RWPE1 (cell line): ENCODE measurements at regions not wholly inside any gene's neighbourhood (a gene's known extent, or its start where the extent isn't known, plus 50 kb on each side); places are given as distances from the start of the nearest gene placed in this dataset.

Experiments used
- CTCF ChIA-PET: fragments of 350-600 bp; sonication (Branson Sonifier 250); formaldehyde crosslinking; extraction: SDS; loops from one replicate; lab custom pipeline; 2021; lab: Yijun Ruan, JAX
- POLR2A ChIA-PET: fragments of 400-600 bp; formaldehyde crosslinking; extraction: SDS; loops from one replicate; lab custom pipeline; 2020; ENCODE audit warnings: antibody characterized with exemption; ENCODE audit not compliant: low non-redundant PET; lab: Yijun Ruan, JAX
- DNase-seq: peaks from one replicate; pipeline ENCODE4 v3.0.0; 2012; ENCODE audit warnings: low spot score
- H3K27ac ChIP-seq: fragments of 450-650 bp; 2 replicates; pipeline ENCODE4 v1.5.1; 2017
- TF ChIP-seq, protein P1 (sequence below): fragments of 450-650 bp; conservative IDR thresholded peaks from 2 replicates; pipeline ENCODE4 v1.5.1; 2017; ENCODE audit warnings: low read depth, mild to moderate bottlenecking

DNA sequence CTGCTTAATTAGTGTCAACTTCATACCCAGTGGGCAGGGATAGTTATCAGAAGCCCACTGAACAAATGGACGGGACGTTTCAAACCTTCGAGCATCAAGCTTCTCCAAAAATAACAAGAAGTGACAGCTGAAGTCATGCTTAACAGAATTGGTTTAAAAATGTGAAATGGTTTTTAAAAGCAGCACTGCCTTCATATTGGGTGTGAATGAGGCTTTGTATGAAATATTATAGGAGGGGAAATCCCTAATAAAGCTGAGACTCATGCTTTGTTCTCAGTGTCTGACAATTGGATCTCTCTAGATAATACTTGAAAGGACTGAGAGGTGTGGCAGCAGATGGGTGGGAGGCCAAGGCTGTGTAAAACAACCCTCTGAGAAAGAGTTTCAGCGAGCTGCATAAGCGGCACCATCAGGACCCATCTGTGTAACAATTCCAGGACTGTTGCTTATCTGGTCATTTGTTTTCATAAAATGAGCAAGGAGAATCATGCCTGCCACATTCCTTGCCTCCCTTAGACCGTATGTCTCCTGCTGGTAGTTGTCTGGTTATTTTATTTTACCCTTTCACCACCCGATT lies 667.7 kb downstream of the DIAPH3 start:
- H3K27ac ChIP-seq: no peak overlapping the region
- CTCF ChIA-PET: no interaction called here
- TF ChIP-seq, protein P1, sequence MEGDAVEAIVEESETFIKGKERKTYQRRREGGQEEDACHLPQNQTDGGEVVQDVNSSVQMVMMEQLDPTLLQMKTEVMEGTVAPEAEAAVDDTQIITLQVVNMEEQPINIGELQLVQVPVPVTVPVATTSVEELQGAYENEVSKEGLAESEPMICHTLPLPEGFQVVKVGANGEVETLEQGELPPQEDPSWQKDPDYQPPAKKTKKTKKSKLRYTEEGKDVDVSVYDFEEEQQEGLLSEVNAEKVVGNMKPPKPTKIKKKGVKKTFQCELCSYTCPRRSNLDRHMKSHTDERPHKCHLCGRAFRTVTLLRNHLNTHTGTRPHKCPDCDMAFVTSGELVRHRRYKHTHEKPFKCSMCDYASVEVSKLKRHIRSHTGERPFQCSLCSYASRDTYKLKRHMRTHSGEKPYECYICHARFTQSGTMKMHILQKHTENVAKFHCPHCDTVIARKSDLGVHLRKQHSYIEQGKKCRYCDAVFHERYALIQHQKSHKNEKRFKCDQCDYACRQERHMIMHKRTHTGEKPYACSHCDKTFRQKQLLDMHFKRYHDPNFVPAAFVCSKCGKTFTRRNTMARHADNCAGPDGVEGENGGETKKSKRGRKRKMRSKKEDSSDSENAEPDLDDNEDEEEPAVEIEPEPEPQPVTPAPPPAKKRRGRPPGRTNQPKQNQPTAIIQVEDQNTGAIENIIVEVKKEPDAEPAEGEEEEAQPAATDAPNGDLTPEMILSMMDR: no peak
- no peak for DNase-seq
- POLR2A ChIA-PET: no interaction called here

DNA sequence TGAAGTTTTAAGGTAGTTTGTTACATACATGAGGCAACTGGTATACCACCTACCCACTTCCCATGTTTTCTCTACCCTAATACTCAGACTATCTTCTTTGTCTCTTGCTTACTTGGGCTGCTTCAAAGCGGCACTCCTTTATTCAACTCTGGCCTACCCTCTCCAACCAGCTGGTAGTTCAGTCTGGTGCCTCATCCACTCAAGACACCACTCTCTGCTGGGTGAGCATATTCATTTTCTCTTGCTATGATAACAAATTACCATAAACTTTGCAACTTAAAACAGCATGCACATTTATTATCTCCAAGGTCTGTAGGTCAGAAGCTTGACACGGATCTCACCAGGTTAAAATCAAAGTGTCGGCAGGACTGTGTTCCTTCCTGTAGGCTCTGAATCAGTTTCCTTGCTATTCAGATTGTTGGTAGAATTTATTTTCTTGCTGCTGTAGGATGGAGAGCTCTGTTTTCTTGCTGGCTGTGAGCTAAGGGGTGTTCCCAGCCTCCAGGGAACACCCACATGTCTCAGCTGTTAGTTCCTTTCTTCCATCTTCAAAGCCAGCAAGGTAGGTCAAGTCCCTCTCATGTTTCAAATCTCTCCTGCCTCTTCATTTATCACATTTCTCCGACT lies 666.0 kb downstream of the DIAPH3 start:
- ChIA-PET CTCF (interaction anchor here (0.8 kb wide), 1 partner anchor 13 kb away, joined by 3 read pairs; no protein-coding TSS in a partner anchor), POLR2A (no interaction called here)
- TF ChIP-seq, protein P1: no peak
- no peak for DNase-seq
- H3K27ac ChIP-seq: no peak overlapping the region

DNA sequence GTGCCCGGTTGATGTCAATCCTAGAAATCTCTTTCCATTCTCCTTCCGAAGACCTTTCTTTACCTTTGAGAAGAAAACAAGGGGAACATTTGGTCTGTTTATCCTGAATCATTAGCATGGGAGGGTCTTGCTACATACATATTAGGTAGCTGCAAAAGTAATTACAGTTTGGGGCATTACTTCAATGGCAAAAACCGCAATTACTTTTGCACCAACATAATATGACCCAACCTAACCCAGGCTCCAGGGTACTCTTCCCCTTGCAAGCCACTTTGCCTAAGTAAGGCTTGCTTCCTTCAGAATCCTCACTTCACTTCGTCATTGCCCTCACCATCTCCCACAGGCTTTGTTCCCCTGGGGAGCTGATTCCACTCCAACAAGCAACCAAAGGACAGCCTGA lies 662.7 kb downstream of the DIAPH3 start:
- CTCF ChIA-PET: no interaction called here
- no peak overlapping the region for H3K27ac ChIP-seq
- POLR2A ChIA-PET: no interaction called here
- TF ChIP-seq, protein P1: no peak
- DNase-seq: no peak

DNA sequence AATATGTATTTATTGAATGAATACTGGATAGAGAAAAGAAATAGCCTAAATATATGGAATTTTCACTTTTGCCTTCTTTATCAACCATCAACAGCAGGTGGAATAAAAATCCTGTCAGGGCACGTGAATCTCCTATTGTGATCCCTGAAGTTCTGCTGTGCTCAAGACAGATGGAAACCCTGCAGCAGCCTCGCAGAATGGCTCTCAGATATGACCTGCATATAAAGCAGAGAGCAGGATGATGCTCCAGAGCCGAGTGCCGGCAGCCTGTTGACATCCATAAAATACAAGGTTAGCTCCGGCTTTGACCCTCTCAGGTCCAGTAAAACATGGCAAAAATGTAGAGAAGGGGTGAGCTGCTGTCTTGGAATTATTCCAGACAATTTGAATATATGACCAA lies 659.3 kb downstream of the DIAPH3 start:
- DNase-seq: no peak
- ChIA-PET POLR2A (no interaction called here), CTCF (no interaction called here)
- H3K27ac ChIP-seq: no peak overlapping the region
- TF ChIP-seq, protein P1: no peak

DNA sequence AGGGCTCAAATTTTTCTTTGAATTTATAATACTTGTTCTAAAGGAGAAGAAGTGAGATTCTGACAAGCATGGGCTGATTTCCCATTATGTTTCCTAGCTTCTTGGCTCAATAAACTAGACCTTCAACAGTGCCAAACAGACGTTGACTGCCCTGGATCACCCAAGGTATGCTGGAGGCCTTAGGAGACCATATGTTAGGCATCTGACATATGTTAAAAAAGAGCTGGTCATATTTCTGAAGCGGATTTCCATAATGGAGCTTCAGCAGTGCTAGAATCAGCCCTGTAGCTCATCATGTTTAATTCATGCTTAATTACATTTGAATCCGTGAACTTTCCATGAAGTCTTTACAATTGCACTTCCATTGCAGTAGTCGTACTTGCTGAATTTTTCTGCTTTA lies 653.3 kb downstream of the DIAPH3 start:
- CTCF ChIA-PET: no interaction called here
- TF ChIP-seq, protein P1: no peak
- H3K27ac ChIP-seq: no peak overlapping the region
- DNase-seq: no peak
- POLR2A ChIA-PET: no interaction called here

- no peak for DNase-seq
- CTCF ChIA-PET: no interaction called here
- no peak overlapping the region for H3K27ac ChIP-seq
- POLR2A ChIA-PET: no interaction called here
- TF ChIP-seq, protein P1: no peak
Measured at GRCh38 chr13:59513686-59514085, 650.0 kb downstream of the DIAPH3 start.
